SKM-1 (cell line): ENCODE measurements at regions not wholly inside any gene's neighbourhood (a gene's known extent, or its start where the extent isn't known, plus 50 kb on each side); places are given as distances from the start of the nearest gene placed in this dataset.
"Not testable (repeated sequence)": the region's sequence is repeated elsewhere in the genome, so short reads cannot be mapped to it uniquely, and the experiment has no call there.

Source experiments
- DNase-seq: peaks from one replicate; lab custom pipeline; 2025; ENCODE audit not compliant: unreplicated experiment; lab: John Stamatoyannopoulos, UW

- no peak for DNase-seq
These were observed 338.0 kb downstream of the TEX29 start for GRCh38 chr13:111658145-111659100.

GRCh38 chr13:111659219-111659775 lies 338.9 kb downstream of the TEX29 start:
- DNase-seq, result no peak

- DNase-seq, result no peak
These were observed 339.4 kb downstream of the TEX29 start for GRCh38 chr13:111659842-111660241.

- no peak for DNase-seq
These were observed 340.6 kb downstream of the TEX29 start for GRCh38 chr13:111661052-111661451.

- no peak for DNase-seq
These were observed 341.3 kb downstream of the TEX29 start for GRCh38 chr13:111661776-111662175.

- no peak for DNase-seq
These were observed 342.0 kb downstream of the TEX29 start for GRCh38 chr13:111662451-111662850.

GRCh38 chr13:111662895-111663294 lies 342.5 kb downstream of the TEX29 start:
- DNase-seq, result no peak

- DNase-seq, result no peak
These were observed 343.1 kb downstream of the TEX29 start for GRCh38 chr13:111663505-111663904.

GRCh38 chr13:111663953-111664421 lies 343.5 kb downstream of the TEX29 start:
- DNase-seq, result no peak

GRCh38 chr13:111664696-111665095 lies 344.3 kb downstream of the TEX29 start:
- DNase-seq, result no peak

- no peak for DNase-seq
These were observed 345.3 kb downstream of the TEX29 start for GRCh38 chr13:111665691-111666095.

GRCh38 chr13:111666164-111666776 lies 345.8 kb downstream of the TEX29 start:
- no peak for DNase-seq

GRCh38 chr13:111667757-111668156 lies 347.3 kb downstream of the TEX29 start:
- DNase-seq, result no peak

- no peak for DNase-seq
These were observed 348.0 kb downstream of the TEX29 start for GRCh38 chr13:111668451-111668850.

- not testable (repeated sequence) for DNase-seq
These were observed 351.8 kb downstream of the TEX29 start for GRCh38 chr13:111672198-111672597.

GRCh38 chr13:111678120-111678882 lies 357.9 kb downstream of the TEX29 start:
- not testable (repeated sequence) for DNase-seq

- DNase-seq, result not testable (repeated sequence)
These were observed 359.2 kb downstream of the TEX29 start for GRCh38 chr13:111679645-111680044.

GRCh38 chr13:111680100-111680499 lies 359.7 kb downstream of the TEX29 start:
- not testable (repeated sequence) for DNase-seq

- not testable (repeated sequence) for DNase-seq
These were observed 371.6 kb downstream of the TEX29 start for GRCh38 chr13:111692028-111692427.

- DNase-seq, result not testable (repeated sequence)
These were observed 370.8 kb upstream of the SOX1 start for GRCh38 chr13:111696121-111696520.

GRCh38 chr13:111702059-111702458 lies 364.9 kb upstream of the SOX1 start:
- not testable (repeated sequence) for DNase-seq
